ENCODE measurements at regions not wholly inside any gene's neighbourhood (a gene's known extent, or its start where the extent isn't known, plus 50 kb on each side); places are given as distances from the start of the nearest gene placed in this dataset.

DNA sequence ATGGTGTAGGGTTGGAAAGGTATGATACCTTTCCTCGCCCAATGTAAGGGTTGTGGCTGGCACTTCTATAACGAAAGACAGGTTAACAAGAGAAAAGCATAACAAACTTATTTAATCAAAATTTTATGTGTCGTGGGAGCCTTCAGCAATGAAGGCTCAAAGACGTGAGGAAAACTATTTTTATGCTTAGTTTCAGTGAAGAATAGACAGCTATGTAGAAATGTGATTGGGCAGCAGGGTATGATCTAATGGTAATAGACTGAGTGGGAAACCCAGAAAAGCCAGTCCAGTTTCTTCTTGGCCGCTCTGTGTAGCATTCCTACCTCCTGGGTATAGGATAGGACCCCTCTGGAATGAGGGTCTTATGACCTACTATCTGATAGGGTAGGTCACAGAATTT is 464.7 kb downstream of the ADGRL2 start:
- no peaks in the 10 kb centered on the region for H3K36me3 ChIP-seq (ENCODE audit: insufficient read depth, low read length)
- H2AFZ ChIP-seq (ENCODE audit: low read length), result no peak overlapping the region

DNA sequence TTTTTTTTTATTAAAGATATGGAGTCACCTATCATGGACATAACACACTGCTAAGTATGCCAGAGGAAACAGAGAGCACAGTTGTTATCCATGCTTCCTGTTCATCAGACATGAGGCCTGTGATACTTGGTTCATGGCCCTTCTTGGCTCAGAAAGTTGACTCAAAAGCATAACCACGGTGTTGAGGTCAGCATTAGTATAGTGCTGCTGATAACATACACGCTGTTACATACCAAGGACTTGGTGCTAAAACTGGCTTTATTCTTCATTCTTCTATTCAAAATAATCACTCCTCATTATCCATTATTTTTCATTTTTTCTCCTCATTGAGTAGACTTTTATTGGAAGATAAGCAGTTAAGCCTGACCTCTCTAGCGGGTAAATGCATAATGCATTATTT is 464.1 kb downstream of the ADGRL2 start:
- Histone ChIP-seq H3K9ac (ENCODE audit: low read length) (no peak overlapping the region), H3K4me1 (ENCODE audit: low read length) (no peaks in the 10 kb centered on the region), H2AFZ (ENCODE audit: low read length) (no peak overlapping the region), H3K9me3 (ENCODE audit: low read length) (peaks cover 13% of the 10 kb centered on the region; the same call in 1 of the 2 replicates), H3K4me2 (ENCODE audit: low read depth, low read length, poor library complexity, severe bottlenecking) (no peak overlapping the region), H3K36me3 (ENCODE audit: insufficient read depth, low read length) (no peaks in the 10 kb centered on the region), H3K27ac (ENCODE audit: low read length) (no peak overlapping the region), H3K79me2 (ENCODE audit: low read length) (no peaks in the 10 kb centered on the region), H3K27me3 (ENCODE audit: low read length) (no peaks in the 10 kb centered on the region), H3K4me3 (ENCODE audit: low read length) (no peak overlapping the region), H4K20me1 (ENCODE audit: insufficient read depth, low read depth, low read length) (no peaks in the 10 kb centered on the region), H3K9me2 (replicated peaks; ENCODE audit: insufficient read depth, low read length) (no peaks in the 10 kb centered on the region)
- no peak for DNase-seq

More for the DNA sequence above, 464.7 kb downstream of the ADGRL2 start:
- H3K4me1 ChIP-seq (ENCODE audit: low read length), result no peaks in the 10 kb centered on the region
- H4K20me1 ChIP-seq (ENCODE audit: insufficient read depth, low read depth, low read length), result no peaks in the 10 kb centered on the region
- no peaks in the 10 kb centered on the region for H3K79me2 ChIP-seq (ENCODE audit: low read length)
- no peaks in the 10 kb centered on the region for H3K27me3 ChIP-seq (ENCODE audit: low read length)
- no peak for DNase-seq
- H3K9me3 ChIP-seq (ENCODE audit: low read length), result peaks cover 20% of the 10 kb centered on the region; the same call in 1 of the 2 replicates
- no peaks in the 10 kb centered on the region for H3K9me2 ChIP-seq (replicated peaks; ENCODE audit: insufficient read depth, low read length)
- no peak overlapping the region for H3K4me2 ChIP-seq (ENCODE audit: low read depth, low read length, poor library complexity, severe bottlenecking)
- no peak overlapping the region for H3K9ac ChIP-seq (ENCODE audit: low read length)
- H3K4me3 ChIP-seq (ENCODE audit: low read length), result no peak overlapping the region
- H3K27ac ChIP-seq (ENCODE audit: low read length), result no peak overlapping the region

DNA sequence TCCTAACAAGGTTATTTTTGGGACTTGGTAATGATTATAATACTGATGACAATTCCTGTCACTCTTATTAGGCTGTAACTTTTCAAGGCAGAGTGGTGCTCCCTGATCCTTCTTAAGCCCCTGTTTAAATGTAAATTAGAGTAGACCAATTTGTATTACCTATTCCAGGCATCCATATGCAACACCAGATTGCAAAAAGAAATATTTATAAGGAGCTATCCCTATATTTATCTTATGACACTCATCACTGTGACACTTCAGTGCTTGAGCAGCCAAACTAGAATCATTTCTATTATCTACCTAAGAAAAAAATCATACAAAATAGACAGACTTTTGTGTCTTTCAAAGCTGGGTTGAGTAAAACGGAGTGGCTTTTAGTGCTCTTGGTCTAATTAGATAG is 462.7 kb downstream of the ADGRL2 start:
- H2AFZ ChIP-seq (ENCODE audit: low read length), result no peak overlapping the region
- H3K4me3 ChIP-seq (ENCODE audit: low read length), result no peak overlapping the region
- no peak overlapping the region for H3K4me2 ChIP-seq (ENCODE audit: low read depth, low read length, poor library complexity, severe bottlenecking)
- no peaks in the 10 kb centered on the region for H3K27me3 ChIP-seq (ENCODE audit: low read length)
- H3K79me2 ChIP-seq (ENCODE audit: low read length), result no peaks in the 10 kb centered on the region
- H3K9ac ChIP-seq (ENCODE audit: low read length), result no peak overlapping the region
- no peak overlapping the region for H3K27ac ChIP-seq (ENCODE audit: low read length)
- H4K20me1 ChIP-seq (ENCODE audit: insufficient read depth, low read depth, low read length), result no peaks in the 10 kb centered on the region
- H3K9me2 ChIP-seq (replicated peaks; ENCODE audit: insufficient read depth, low read length), result no peaks in the 10 kb centered on the region
- no peaks in the 10 kb centered on the region for H3K36me3 ChIP-seq (ENCODE audit: insufficient read depth, low read length)
- no peak for DNase-seq
- peaks cover 8% of the 10 kb centered on the region; the same call in 1 of the 2 replicates for H3K9me3 ChIP-seq (ENCODE audit: low read length)
- no peaks in the 10 kb centered on the region for H3K4me1 ChIP-seq (ENCODE audit: low read length)

DNA sequence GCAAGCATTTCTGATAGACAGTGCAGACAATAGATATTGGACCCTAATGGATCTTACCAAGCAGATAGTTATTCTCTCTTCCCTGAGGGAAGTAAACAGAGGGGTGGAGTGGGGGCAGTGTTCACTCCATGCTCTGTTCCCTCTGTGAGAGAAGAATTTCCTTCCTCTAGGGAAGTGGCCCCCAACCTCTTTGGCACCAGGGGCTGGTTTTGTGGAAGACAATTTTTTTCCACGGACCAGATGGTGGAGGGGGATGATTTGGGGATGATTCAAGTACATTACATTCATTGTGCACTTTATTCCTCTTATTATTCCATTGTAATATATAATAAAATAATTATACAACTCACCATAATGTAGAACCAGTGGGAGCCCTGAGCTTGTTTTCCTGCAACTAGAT is 459.9 kb downstream of the ADGRL2 start:
- Histone ChIP-seq H3K27me3 (ENCODE audit: low read length) (no peaks in the 10 kb centered on the region), H4K20me1 (ENCODE audit: insufficient read depth, low read depth, low read length) (no peaks in the 10 kb centered on the region), H2AFZ (ENCODE audit: low read length) (no peak overlapping the region), H3K79me2 (ENCODE audit: low read length) (no peaks in the 10 kb centered on the region), H3K4me1 (ENCODE audit: low read length) (no peaks in the 10 kb centered on the region), H3K36me3 (ENCODE audit: insufficient read depth, low read length) (no peaks in the 10 kb centered on the region), H3K9me2 (replicated peaks; ENCODE audit: insufficient read depth, low read length) (no peaks in the 10 kb centered on the region), H3K4me2 (ENCODE audit: low read depth, low read length, poor library complexity, severe bottlenecking) (no peak overlapping the region), H3K4me3 (ENCODE audit: low read length) (no peak overlapping the region), H3K9ac (ENCODE audit: low read length) (no peak overlapping the region), H3K27ac (ENCODE audit: low read length) (no peak overlapping the region), H3K9me3 (ENCODE audit: low read length) (peaks cover 8% of the 10 kb centered on the region; the same call in 1 of the 2 replicates)
- DNase-seq, result no peak

- Histone ChIP-seq H3K9ac (ENCODE audit: low read length) (no peak overlapping the region), H3K9me3 (ENCODE audit: low read length) (peaks cover 8% of the 10 kb centered on the region; the same call in 1 of the 2 replicates), H2AFZ (ENCODE audit: low read length) (no peak overlapping the region), H3K27ac (ENCODE audit: low read length) (no peak overlapping the region), H3K4me2 (ENCODE audit: low read depth, low read length, poor library complexity, severe bottlenecking) (no peak overlapping the region), H3K36me3 (ENCODE audit: insufficient read depth, low read length) (no peaks in the 10 kb centered on the region), H3K4me1 (ENCODE audit: low read length) (no peaks in the 10 kb centered on the region), H4K20me1 (ENCODE audit: insufficient read depth, low read depth, low read length) (no peaks in the 10 kb centered on the region), H3K4me3 (ENCODE audit: low read length) (no peak overlapping the region), H3K27me3 (ENCODE audit: low read length) (no peaks in the 10 kb centered on the region), H3K9me2 (replicated peaks; ENCODE audit: insufficient read depth, low read length) (no peaks in the 10 kb centered on the region), H3K79me2 (ENCODE audit: low read length) (no peaks in the 10 kb centered on the region)
- DNase-seq, result no peak
Observed at GRCh38 chr1:82260051-82260450, 459.3 kb downstream of the ADGRL2 start.

DNA sequence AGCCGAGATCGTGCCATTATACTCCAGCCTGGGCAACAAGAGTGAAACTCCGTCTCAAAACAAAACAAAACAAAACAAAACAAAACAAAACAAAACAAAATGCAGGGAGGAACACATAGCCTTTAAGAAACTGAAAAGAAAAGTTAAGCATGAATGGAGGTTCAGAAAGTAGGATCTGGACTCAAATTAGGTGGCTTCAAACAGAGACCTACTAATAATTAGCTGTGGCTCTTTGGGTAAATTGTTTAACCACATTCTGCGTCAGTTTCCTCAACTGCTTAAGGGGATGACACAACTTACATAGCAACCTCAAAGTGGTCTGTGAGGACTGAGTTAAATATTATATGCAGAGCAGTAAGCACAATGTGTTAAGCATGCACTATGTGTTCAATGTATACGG is 458.2 kb downstream of the ADGRL2 start:
- Histone ChIP-seq H3K27me3 (ENCODE audit: low read length) (no peaks in the 10 kb centered on the region), H3K4me1 (ENCODE audit: low read length) (no peaks in the 10 kb centered on the region), H3K36me3 (ENCODE audit: insufficient read depth, low read length) (no peaks in the 10 kb centered on the region), H3K79me2 (ENCODE audit: low read length) (no peaks in the 10 kb centered on the region), H2AFZ (ENCODE audit: low read length) (no peak overlapping the region), H3K9ac (ENCODE audit: low read length) (no peak overlapping the region), H3K4me3 (ENCODE audit: low read length) (no peak overlapping the region), H3K4me2 (ENCODE audit: low read depth, low read length, poor library complexity, severe bottlenecking) (no peak overlapping the region), H3K9me3 (ENCODE audit: low read length) (peaks cover 8% of the 10 kb centered on the region; the same call in 1 of the 2 replicates), H4K20me1 (ENCODE audit: insufficient read depth, low read depth, low read length) (no peaks in the 10 kb centered on the region), H3K9me2 (replicated peaks; ENCODE audit: insufficient read depth, low read length) (no peaks in the 10 kb centered on the region), H3K27ac (ENCODE audit: low read length) (no peak overlapping the region)
- DNase-seq, result no peak

GRCh38 chr1:82246050-82246449 is 445.3 kb downstream of the ADGRL2 start:
- no peak overlapping the region for H3K4me2 ChIP-seq (ENCODE audit: low read depth, low read length, poor library complexity, severe bottlenecking)
- no peaks in the 10 kb centered on the region for H3K79me2 ChIP-seq (ENCODE audit: low read length)
- no peaks in the 10 kb centered on the region for H3K36me3 ChIP-seq (ENCODE audit: insufficient read depth, low read length)
- no peak overlapping the region for H3K9ac ChIP-seq (ENCODE audit: low read length)
- no peak overlapping the region for H3K27ac ChIP-seq (ENCODE audit: low read length)
- no peaks in the 10 kb centered on the region for H3K4me1 ChIP-seq (ENCODE audit: low read length)
- H4K20me1 ChIP-seq (ENCODE audit: insufficient read depth, low read depth, low read length), result no peaks in the 10 kb centered on the region
- no peak overlapping the region for H2AFZ ChIP-seq (ENCODE audit: low read length)
- H3K9me2 ChIP-seq (replicated peaks; ENCODE audit: insufficient read depth, low read length), result no peaks in the 10 kb centered on the region
- peaks cover 31% of the 10 kb centered on the region for H3K9me3 ChIP-seq (ENCODE audit: low read length)
- no peaks in the 10 kb centered on the region for H3K27me3 ChIP-seq (ENCODE audit: low read length)
- no peak overlapping the region for H3K4me3 ChIP-seq (ENCODE audit: low read length)
- no peak for DNase-seq

DNA sequence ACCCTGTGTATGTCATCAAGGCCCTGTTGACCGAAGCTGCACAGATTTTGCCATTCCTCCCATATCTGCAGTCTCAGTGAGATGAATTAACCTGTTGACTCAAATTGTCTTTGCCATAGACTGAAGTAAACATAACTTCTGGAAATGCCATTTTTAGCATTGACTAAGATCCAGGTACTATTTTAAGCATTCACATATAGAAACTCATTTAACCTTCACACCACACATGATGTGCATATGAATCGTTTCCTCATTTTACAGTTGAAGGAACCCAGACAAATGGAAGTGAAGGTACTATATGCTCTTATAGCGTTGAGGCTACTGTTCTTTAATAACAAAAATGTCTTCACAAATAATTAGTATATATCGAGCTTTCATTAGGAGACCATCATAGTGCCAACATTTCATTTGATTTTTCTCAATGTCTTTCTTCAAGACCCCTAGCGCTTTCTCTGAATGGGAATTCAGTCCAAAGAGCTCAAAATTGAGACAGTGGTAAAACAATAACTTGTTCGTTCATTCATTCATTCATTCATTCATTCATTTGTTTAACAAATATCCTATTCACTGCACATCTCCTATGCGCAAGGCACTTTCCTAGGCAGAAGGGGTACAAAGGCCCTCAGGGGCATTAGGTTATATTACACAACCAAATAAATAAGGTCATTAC is 444.7 kb downstream of the ADGRL2 start:
- no peaks in the 10 kb centered on the region for H4K20me1 ChIP-seq (ENCODE audit: insufficient read depth, low read depth, low read length)
- no peaks in the 10 kb centered on the region for H3K9me2 ChIP-seq (replicated peaks; ENCODE audit: insufficient read depth, low read length)
- H3K79me2 ChIP-seq (ENCODE audit: low read length), result no peaks in the 10 kb centered on the region
- no peak overlapping the region for H3K4me2 ChIP-seq (ENCODE audit: low read depth, low read length, poor library complexity, severe bottlenecking)
- H2AFZ ChIP-seq (ENCODE audit: low read length), result no peak overlapping the region
- no peaks in the 10 kb centered on the region for H3K36me3 ChIP-seq (ENCODE audit: insufficient read depth, low read length)
- no peak overlapping the region for H3K27ac ChIP-seq (ENCODE audit: low read length)
- H3K9me3 ChIP-seq (ENCODE audit: low read length), result peaks cover 33% of the 10 kb centered on the region
- no peaks in the 10 kb centered on the region for H3K4me1 ChIP-seq (ENCODE audit: low read length)
- H3K9ac ChIP-seq (ENCODE audit: low read length), result no peak overlapping the region
- DNase-seq, result no peak
- H3K27me3 ChIP-seq (ENCODE audit: low read length), result no peaks in the 10 kb centered on the region
- H3K4me3 ChIP-seq (ENCODE audit: low read length), result no peak overlapping the region
